Activated CD4-positive, alpha-beta T cell treated with anti-CD3 and anti-CD28 coated beads, Interleukin-2, amount 50 U/mL, for 24 hours (primary cell): ENCODE measurements at regions not wholly inside any gene's neighbourhood (a gene's known extent, or its start where the extent isn't known, plus 50 kb on each side); places are given as distances from the start of the nearest gene placed in this dataset.
"Not testable (repeated sequence)": the region's sequence is repeated elsewhere in the genome, so short reads cannot be mapped to it uniquely, and the experiment has no call there.

Source experiments
- DNase-seq, 2 donors: peaks; one replicate each; pipeline ENCODE4 v3.0.0-alpha.2; 2020; ENCODE audit warnings: low read depth in 1 of 2, low spot score in 1 of 2

DNA sequence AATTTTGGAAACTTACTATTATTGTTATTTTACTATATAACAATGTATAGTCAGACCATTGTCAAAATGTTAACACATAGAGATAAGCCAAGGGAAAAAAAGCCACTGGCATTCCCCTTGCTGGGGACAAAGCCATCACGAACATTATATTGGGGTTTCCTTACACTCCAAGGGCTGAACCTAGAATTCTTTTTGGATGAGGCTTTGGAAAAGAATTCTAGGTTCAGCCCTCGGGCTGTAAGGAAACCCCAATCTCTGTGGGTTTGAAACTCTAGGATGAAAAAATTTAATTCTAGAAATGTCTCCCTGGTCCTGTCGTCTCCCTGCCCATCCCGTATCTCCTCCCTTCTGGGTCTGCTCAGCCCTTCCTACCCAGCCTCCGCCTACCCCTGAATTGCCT is 67.0 kb upstream of the SMAD6 start:
- DNase-seq, result no peak

DNA sequence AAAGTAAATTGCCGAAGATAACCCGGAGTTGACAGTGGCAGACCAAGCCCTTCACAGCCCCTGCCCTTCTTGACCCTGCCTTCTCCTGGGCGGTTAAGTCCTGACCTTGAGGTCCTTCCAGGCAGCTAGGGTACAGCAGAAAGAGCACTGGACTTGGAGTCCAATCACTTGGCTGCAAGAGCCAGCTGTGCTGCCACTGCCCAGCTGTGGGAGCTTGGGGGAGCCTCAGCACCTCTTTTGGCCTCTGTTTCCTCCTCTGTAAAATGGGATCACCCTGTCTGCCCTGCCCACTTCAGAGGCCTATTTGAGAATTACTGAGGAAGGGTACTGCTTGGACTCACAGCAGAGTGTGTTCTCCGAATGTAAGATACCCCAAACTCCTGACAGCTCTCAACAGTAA is 66.2 kb upstream of the SMAD6 start:
- DNase-seq, result no peak

DNA sequence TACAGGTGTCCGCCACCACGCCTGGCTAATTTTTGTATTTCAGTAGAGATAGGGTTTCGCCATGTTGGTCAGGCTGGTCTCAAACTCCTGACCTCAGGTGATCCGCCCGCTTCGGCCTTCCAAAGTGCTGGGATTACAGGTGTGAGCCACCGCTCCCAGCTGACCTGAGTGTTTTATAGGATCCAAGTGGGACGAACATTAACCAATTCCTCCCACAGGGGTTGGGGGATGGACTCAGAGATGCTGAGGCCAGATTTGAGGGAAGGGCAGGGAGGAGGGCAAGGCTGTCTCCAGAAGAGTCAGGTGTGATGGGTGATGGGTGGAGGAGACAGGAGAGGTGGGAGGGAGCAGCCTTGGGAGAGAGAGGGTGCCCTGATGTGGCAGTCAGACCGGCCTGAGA is 65.0 kb upstream of the SMAD6 start:
- not testable (repeated sequence) for DNase-seq

DNA sequence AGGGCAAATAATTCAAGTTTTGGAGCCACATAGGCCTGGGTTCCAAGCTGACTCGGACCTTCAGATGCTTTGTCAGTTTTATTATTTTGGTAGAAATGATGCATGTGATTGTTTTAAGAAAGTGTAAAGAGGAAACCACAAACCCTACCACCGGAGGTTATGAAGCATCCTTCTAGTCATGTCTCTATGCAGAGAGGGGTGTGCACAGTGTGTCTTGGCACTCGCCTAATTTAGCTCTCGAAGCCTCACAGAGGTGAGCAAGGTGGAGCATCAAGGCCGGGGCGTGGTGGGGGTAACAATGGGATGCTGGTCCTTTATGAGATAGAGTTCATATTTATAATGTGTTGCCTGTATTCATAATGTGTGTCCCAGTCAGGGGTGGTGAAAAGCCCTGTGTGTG is 63.7 kb upstream of the SMAD6 start:
- DNase-seq, result no peak

DNA sequence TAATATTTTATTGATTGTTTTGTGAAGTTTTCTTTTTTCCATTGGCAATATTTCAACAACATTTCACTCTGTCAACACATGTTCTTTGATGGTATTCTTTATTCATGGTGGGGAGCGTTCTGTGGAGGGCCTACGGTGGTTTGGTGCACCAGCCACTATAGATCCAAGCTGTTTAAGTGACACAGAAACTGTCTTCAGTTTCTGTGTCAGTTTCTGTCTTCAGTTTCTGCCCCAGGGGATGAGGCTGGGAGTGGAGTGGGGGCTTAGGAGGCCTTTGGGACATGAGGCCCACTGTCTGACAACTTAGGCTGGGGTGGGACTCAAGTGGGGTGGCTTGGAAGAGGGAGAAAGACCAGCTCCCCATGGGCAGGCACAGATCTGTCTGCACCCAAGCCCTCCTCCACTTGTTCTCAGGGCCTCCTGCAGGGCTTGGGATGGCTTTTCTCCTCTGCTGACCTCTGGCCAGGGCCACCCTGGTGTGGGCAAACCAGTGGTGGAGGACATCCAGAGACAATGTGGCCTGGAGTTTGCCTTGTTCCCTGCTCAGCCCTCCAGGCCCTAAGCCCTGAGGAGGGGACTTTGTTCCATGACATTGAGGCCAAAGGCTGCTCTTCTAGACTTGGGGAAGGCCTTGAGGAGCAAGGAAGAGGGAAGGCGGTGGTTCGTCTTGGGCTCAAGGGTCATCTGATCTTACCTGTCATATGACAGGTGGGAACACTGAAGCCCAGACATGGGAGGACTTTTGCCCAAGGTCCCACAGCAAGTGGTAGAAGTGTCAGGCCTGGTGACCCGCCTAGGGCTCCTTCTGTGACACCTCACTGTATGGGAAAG is 60.3 kb upstream of the SMAD6 start:
- no peak for DNase-seq

DNA sequence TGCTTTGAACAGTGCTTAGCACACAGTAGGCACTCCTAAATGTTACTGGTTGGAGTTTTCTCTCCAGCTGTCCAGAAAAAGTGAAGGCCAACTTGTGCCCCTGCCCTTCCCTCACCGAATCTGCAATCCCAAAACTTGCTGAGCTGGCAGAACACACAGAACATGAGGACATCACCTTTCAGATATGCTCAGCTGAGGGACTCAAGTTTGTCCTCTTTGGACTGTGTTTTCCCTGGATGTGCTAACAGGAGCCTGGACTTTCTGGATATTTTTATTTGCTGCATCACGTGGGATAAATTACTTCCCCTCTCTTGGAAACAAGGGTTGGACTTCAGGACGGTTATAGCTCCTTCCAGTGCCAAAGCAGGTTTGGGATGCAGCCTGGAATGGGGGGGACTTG is 59.5 kb upstream of the SMAD6 start:
- no peak for DNase-seq

DNA sequence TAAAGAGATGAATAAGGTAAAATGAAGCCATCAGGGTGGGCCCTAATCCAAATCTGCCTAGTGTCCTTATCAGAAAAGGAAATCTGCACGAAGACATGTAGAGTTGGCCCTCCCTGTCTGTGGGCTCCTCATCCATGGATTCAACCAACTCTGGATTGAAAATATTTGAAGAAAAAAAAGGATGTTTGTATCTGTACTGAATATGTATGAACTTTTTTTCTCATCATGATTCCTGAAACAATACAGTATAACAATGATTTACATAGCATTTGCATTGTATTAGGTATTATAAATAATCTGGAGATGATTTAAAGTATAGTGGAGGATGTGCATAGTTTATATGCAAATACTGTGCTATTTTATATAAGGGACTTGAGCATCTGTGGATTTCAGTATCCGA is 59.0 kb upstream of the SMAD6 start:
- no peak for DNase-seq

DNA sequence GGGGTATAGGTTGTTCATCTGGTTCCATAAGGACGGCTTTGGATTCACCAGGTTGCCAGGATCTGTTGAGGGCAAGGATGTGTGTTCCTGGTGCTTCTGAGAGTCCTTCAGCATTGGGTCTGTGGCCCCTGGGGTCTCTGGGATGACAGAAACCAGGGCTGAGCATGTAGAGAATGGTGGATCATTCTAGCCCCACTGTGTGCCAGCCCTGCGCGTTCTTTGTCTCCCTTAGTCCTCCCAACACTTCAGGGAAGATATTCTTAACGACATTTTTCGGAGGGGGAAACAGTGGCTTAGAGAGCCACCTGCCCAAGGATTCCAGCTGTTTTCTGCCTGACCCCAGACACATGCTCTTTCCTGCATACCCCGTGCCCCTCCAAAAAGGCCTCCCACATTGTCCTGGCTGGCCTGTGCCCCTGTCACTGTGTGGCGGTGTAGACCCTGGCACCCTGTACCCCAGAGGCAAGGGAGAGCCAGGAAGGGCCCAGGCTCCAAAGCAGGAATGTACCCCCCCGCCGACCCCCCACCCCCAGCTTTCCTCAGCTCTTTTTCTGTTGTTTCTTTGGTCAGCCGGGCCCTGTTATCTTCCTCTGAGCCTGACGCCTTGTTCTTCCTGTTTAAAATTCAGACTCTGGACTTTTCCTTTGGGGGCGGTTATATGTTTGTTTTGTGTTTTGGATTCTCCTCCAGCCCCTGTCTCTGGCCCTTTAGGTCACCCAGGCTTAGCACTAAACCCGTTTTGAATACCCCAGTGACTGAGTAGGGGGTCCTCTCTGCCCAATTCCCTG is 57.8 kb upstream of the SMAD6 start:
- no peak for DNase-seq

DNA sequence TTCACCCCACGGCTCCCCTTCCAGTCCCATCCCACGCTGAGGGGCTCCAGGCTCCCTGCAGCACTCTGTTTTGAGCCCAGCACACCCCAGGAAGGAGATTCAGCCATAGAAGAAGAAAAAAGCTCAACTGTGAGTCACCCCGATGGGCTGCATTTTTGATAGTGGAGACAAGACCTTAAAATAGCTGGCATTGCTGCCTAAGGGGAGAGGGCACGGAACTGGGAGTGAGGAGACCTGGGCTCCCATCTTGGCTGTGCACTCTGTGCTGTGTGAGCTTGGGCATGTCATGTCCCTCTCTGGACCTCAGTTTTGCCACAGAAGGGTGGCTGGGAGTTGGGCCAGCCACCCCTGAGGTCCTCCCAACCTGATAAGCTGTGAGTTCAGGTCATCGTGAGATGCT is 57.2 kb upstream of the SMAD6 start:
- no peak for DNase-seq

DNA sequence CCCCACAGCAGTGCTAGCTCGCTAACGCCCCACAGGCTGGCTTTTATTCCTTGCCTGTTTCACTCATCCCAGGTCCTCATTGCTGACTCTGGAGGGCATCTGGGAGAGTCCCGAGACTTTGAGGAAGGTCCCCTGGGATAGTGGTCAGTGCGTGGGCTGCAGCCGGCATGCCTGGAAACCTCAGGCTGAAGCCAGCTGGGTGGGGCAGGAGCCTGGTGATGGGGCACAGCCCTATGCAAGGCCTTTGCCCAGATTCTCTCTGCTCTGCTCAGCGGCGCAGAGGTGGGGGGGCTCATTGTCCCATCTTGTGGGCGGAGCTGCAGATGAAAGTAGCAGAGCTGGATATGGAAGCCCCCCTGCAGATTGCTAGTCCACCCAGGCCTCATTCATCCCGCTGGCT is 55.7 kb upstream of the SMAD6 start:
- DNase-seq, result no peak

DNA sequence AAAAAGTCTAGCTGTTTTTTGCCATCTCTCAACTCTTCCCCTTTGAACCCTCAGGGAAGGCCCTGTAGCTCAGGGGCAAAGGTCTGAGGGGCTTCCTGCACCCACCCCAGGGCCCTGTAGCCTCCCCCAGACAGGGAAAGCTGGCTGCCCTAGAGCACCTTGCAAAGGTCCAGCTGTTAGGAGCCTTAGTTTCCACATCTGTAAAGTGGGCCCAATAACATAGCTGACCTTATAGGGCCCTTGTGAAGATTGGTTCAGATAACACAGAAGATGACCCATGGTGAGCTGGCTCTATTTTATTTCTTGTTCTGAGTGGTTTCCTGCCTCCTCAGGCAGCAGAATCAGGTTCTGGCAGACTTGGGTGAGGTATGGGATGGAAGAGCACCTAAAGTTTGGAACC is 55.2 kb upstream of the SMAD6 start:
- DNase-seq, result no peak

DNA sequence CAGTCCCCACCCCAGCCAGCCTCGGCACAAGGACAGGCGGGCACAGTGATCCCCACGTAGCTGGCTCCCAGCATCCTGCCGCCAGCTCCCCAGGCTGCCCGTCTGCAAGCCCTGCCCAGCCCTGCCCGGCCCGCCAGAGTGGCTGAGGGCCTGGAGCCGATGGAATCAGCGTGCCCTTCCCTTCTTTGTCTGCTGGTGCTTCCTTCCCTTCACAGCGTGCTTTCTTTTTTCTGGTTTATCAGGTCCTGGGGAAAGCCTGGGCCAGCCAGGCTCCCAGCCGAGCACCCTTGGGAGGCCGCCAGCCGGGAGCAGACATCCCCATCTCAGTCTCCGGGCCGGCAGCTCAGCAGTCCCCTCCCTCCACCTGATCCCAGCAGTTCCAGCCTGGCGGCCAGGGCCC is 54.7 kb upstream of the SMAD6 start:
- no peak for DNase-seq

DNA sequence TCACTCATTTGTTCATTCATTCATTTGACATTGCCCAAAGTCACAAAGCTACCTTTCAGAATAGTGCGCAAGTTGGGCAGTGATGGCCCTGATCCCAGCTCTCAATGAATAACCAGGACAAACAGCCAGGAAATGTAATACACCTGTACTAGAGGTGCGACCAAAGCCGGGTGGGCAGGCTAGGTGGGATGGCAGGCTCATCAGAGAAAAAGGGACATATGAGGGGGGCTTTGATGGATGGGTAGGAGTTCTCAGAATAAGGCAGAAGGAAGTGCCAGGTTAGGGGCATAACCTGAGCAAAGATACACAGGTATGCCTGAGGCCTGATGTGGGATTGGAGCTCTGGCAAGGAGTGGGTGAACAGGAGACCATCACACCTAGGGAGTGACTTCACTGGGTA is 53.4 kb upstream of the SMAD6 start:
- DNase-seq, result no peak

DNA sequence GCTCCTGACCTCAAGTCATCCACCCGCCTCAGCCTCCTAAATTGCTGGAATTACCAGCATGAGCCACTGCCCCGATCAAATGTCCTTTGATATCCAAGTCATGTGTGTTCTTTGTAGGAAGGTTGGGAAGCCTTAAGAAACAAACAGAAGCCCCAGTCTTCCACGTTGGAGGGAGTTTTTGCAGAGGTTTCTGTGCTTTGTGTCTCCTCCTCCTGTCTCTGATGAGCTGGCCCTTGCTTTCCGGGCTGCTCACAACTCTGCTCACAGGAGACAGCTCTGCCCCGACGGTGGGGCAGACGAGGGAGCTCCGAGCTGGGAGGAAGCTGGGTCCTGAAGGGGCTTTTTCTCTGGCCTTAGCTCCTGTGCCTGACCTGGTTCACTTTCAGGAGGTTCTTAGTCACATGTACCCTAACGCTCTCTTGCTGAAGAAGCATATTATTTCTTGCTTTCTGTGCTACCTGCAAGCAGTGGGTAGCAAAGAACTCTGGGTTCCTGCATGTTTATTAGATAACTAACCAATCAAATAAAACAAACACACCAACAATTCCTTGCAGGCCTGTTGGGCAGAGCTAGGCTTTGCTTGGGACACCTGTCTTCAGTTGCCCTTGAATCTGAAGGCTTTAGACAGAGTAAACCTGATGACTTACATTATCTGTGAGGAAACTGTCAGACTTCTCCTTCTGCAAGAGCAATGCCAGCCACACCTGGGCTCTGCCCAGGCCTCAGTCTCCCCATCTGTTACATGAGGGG is 52.6 kb upstream of the SMAD6 start:
- no peak for DNase-seq

DNA sequence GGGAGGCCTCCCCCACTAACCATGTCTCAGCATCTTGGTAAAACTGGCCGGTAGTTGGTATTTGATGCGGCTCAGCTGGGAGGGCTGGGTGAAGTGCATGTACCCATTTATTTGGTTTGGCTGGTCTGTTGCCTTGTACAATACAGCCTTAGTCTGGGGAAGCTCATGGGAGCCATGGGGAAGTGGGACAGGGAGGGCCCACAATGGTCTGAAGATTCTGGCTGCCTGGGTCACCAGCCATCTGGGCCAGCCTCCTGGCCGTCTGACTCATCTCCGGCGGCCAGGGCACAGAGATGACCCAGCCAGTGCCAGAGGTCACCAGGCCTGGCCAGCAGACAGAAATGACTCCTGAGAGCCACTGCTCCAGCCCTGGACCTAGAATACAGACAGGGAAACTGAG is 51.6 kb upstream of the SMAD6 start:
- no peak for DNase-seq

DNA sequence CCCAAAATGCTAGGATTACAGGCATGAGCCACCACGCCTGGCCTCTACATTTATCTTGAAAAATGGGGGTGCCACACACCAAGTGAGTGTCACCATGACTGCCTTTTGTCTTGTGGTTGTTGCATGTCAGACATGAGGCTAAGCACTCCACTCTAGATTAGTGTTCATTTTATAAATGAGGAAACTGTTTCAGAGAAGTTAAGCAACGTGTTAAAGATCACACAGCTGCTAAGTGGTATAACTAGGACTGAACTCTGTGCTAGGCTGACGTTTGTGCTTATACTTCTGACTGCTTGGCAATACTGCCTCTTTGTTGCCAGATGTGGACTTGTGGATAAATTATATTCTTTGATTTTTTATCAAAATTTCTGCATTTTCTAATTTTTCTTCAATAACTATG is 50.8 kb upstream of the SMAD6 start:
- no peak for DNase-seq

DNA sequence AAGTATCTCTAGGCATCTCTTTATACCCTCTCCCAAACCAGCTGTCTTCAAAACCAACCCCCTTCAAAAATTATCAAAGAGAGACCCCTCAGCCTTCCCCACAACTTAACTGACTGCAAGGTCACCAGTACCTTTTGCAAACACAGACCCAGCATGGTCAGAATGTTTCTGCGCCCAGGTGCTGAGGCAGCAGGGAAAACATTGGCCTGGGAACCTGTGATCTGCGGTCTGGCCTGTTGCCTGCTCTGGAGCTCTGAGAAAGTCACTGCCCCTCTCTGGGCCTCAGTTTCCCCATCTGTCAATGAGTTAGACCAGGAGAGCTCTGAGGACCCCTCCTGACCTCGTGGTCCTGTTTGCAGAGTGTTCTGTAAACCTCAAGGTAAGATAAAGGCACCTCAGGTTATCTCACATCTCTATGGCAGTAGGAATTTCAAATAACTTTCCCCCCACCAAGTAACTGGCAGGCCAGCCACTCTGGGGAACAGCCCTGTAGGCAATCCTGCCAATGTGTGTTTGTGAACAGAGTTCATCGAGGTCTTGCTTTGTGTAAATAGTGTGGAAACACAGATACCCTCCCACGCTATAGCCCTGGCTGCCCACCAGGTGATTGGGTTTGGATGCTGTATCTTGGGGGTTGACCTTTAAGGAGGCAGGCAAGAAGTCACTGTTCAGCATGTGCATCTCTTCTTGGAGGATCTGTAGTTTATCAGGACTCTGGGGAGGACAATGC is 50.0 kb upstream of the SMAD6 start:
- no peak for DNase-seq
